IMR-90 (cell line): ENCODE measurements at regions not wholly inside any gene's neighbourhood (a gene's known extent, or its start where the extent isn't known, plus 50 kb on each side); places are given as distances from the start of the nearest gene placed in this dataset.

Experiments used
- CEBPB ChIP-seq: IDR thresholded peaks from 2 replicates; pipeline ENCODE4 v1.6.1; 2012; ENCODE audit warnings: low read depth, low read length, improper control_type of control experiment
- ELK1 ChIP-seq: fragments of 150-350 bp; IDR thresholded peaks from 2 replicates; pipeline ENCODE4 v1.6.1; 2016; ENCODE audit warnings: low read depth, mild to moderate bottlenecking, low read length, moderate library complexity, borderline replicate concordance
- MXI1 ChIP-seq: IDR thresholded peaks from 2 replicates; pipeline ENCODE4 v1.6.1; 2012; ENCODE audit warnings: low read depth, mild to moderate bottlenecking, low read length, moderate library complexity, borderline replicate concordance
- POLR2A ChIP-seq: IDR thresholded peaks from 2 replicates; pipeline ENCODE4 v1.6.1; 2012; ENCODE audit warnings: mild to moderate bottlenecking, low read depth, low read length
- RCOR1 ChIP-seq: IDR thresholded peaks from 2 replicates; pipeline ENCODE4 v1.6.1; 2012; ENCODE audit warnings: mild to moderate bottlenecking, low read length, improper control_type of control experiment; ENCODE audit not compliant: insufficient replicate concordance
- RFX5 ChIP-seq: IDR thresholded peaks from 2 replicates; pipeline ENCODE4 v1.8.0; 2012; ENCODE audit warnings: low read depth, mild to moderate bottlenecking, low read length, moderate library complexity
- SMC3 ChIP-seq: fragments of 150-350 bp; IDR thresholded peaks from 2 replicates; pipeline ENCODE4 v1.6.1; 2016; ENCODE audit warnings: low read depth, mild to moderate bottlenecking, antibody characterized with exemption, low read length, moderate library complexity
- TF ChIP-seq, protein P1 (sequence below): conservative IDR thresholded peaks from 2 replicates; pipeline ENCODE4 v1.5.1; 2012; ENCODE audit warnings: mild to moderate bottlenecking, low read depth, low read length, improper control_type of control experiment

DNA sequence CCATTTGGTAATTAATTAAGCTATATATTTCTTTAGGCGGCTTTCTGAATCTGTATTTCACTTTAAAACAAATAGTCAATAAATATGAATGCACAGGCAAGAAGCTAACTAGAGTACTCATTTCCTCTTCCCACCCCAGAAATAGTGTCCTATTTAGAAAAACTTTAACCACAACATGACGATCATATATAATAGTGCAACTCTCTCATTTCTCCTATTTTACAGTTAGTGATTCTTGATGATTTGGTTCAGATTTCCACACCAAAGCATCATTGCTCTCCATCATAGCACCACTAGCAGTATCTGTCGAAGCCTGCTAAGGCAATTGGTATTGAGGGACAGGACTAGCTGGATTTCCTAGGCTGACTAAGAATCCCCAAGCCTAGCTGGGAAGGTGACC, 184.0 kb upstream of the GALNTL6 start:
- TF ChIP-seq POLR2A (no peak), RCOR1 (no peak), MXI1 (no peak), RFX5 (no peak), CEBPB (no peak), SMC3 (no peak), ELK1 (no peak)
- TF ChIP-seq, protein P1, sequence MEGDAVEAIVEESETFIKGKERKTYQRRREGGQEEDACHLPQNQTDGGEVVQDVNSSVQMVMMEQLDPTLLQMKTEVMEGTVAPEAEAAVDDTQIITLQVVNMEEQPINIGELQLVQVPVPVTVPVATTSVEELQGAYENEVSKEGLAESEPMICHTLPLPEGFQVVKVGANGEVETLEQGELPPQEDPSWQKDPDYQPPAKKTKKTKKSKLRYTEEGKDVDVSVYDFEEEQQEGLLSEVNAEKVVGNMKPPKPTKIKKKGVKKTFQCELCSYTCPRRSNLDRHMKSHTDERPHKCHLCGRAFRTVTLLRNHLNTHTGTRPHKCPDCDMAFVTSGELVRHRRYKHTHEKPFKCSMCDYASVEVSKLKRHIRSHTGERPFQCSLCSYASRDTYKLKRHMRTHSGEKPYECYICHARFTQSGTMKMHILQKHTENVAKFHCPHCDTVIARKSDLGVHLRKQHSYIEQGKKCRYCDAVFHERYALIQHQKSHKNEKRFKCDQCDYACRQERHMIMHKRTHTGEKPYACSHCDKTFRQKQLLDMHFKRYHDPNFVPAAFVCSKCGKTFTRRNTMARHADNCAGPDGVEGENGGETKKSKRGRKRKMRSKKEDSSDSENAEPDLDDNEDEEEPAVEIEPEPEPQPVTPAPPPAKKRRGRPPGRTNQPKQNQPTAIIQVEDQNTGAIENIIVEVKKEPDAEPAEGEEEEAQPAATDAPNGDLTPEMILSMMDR, result no peak
